CD14-positive monocyte (primary cell): ENCODE measurements at regions not wholly inside any gene's neighbourhood (a gene's known extent, or its start where the extent isn't known, plus 50 kb on each side); places are given as distances from the start of the nearest gene placed in this dataset.

Experiments used
- DNase-seq, 3 donors: peaks; one replicate each; pipeline ENCODE4 v3.0.0-alpha.2; 2011 to 2022
- H2AFZ ChIP-seq: 2 replicates; pipeline ENCODE4 v1.6.0; 2012; ENCODE audit warnings: mild to moderate bottlenecking, low read depth, low read length, inconsistent platforms; ENCODE audit not compliant: insufficient read depth, poor library complexity, severe bottlenecking
- H3K27ac ChIP-seq, 2 donors: 1 replicate in 1 of 2; 2 replicates in 1 of 2; pipeline ENCODE4 v1.5.1; 2012 to 2013; ENCODE audit warnings: low read length in 2 of 2, control low read depth in 1 of 2, inconsistent platforms in 1 of 2, low read depth in 1 of 2, mild to moderate bottlenecking in 1 of 2
- H3K27me3 ChIP-seq, 2 donors: one replicate each; pipeline versions ENCODE4 v1.6.0 to v1.6.1; 2011 to 2013; ENCODE audit warnings: low read length in 2 of 2; ENCODE audit not compliant: control insufficient read depth in 2 of 2, insufficient read depth in 2 of 2
- H3K36me3 ChIP-seq, 2 donors: replicated peaks in 1 of 2; 1 replicate in 1 of 2; 2 replicates in 1 of 2; pipeline versions ENCODE4 v1.5.1 to v1.6.1; 2012 to 2013; ENCODE audit warnings: low read length in 2 of 2, control low read depth in 1 of 2, inconsistent platforms in 1 of 2, mild to moderate bottlenecking in 1 of 2; ENCODE audit not compliant: insufficient read depth in 2 of 2, control insufficient read depth in 1 of 2
- H3K4me1 ChIP-seq, 2 donors: 1 replicate in 1 of 2; 2 replicates in 1 of 2; pipeline versions ENCODE4 v1.5.1 to v1.6.1; 2012 to 2013; ENCODE audit warnings: low read length in 2 of 2, control low read depth in 1 of 2, inconsistent platforms in 1 of 2, mild to moderate bottlenecking in 1 of 2, moderate library complexity in 1 of 2; ENCODE audit not compliant: insufficient read depth in 2 of 2, control insufficient read depth in 1 of 2
- H3K4me2 ChIP-seq: replicated peaks from 2 replicates; pipeline ENCODE3; 2012; ENCODE audit warnings: low read length, moderate library complexity, mild to moderate bottlenecking; ENCODE audit not compliant: poor library complexity, severe bottlenecking; ENCODE audit errors: extremely low read depth
- H3K4me3 ChIP-seq, 3 experiments: fragments of 200-600 bp in 1 of 3; sonication (generic) in 1 of 3; replicated peaks in 1 of 3; 1 replicate in 2 of 3; 2 replicates in 1 of 3; pipeline ENCODE4 v1.5.1; 2011 to 2013; ENCODE audit warnings: low read length in 3 of 3, mild to moderate bottlenecking in 3 of 3, control low read depth in 2 of 3, low read depth in 2 of 3, inconsistent platforms in 1 of 3, moderate library complexity in 1 of 3
- H3K79me2 ChIP-seq: 2 replicates; pipeline ENCODE4 v1.6.0; 2012; ENCODE audit warnings: mild to moderate bottlenecking, control low read depth, inconsistent platforms, low read length, moderate library complexity; ENCODE audit not compliant: insufficient read depth
- H3K9ac ChIP-seq: 2 replicates; pipeline ENCODE4 v1.6.0; 2017; ENCODE audit warnings: low read length, mild to moderate bottlenecking; ENCODE audit not compliant: insufficient read depth, poor library complexity, severe bottlenecking
- H3K9me3 ChIP-seq, 2 donors: replicated peaks in 1 of 2; 1 replicate in 1 of 2; 2 replicates in 1 of 2; pipeline versions ENCODE4 v1.5.1 to v1.6.1; 2012 to 2013; ENCODE audit warnings: low read length in 2 of 2, control low read depth in 1 of 2; ENCODE audit not compliant: control insufficient read depth in 1 of 2, insufficient read depth in 1 of 2
- H4K20me1 ChIP-seq: 2 replicates; pipeline ENCODE4 v1.6.0; 2012; ENCODE audit warnings: mild to moderate bottlenecking, low read length, control low read depth, moderate library complexity; ENCODE audit not compliant: insufficient read depth
- H3K27ac Mint-ChIP-seq, 7 donors: one replicate each; pipeline ENCODE4 v1.8.0; 2020; ENCODE audit warnings: mild to moderate bottlenecking in 7 of 7, mixed read lengths in 7 of 7, moderate library complexity in 6 of 7, inconsistent platforms in 2 of 7
- H3K27me3 Mint-ChIP-seq, 3 donors: one replicate each; pipeline ENCODE4 v1.8.0; 2021 to 2022; ENCODE audit warnings: low read depth in 3 of 3, mild to moderate bottlenecking in 3 of 3, mixed read lengths in 3 of 3, moderate library complexity in 3 of 3, inconsistent platforms in 1 of 3
- H3K36me3 Mint-ChIP-seq, 2 donors: one replicate each; pipeline ENCODE4 v1.8.0; 2020; ENCODE audit warnings: mixed read lengths in 2 of 2, inconsistent platforms in 1 of 2, mild to moderate bottlenecking in 1 of 2
- H3K4me1 Mint-ChIP-seq: one replicate; pipeline ENCODE4 v1.8.0; 2020; ENCODE audit warnings: mild to moderate bottlenecking, mixed read lengths
- H3K4me3 Mint-ChIP-seq, 2 donors: one replicate each; pipeline ENCODE4 v1.8.0; 2020; ENCODE audit warnings: mild to moderate bottlenecking in 2 of 2, mixed read lengths in 2 of 2, moderate library complexity in 1 of 2
- H3K9me3 Mint-ChIP-seq, 7 donors: one replicate each; pipeline ENCODE4 v1.8.0; 2020 to 2022; ENCODE audit warnings: mixed read lengths in 7 of 7, mild to moderate bottlenecking in 6 of 7, moderate library complexity in 6 of 7, inconsistent platforms in 2 of 7
- CTCF ChIP-seq: fragments of 200-600 bp; IDR thresholded peaks from one replicate; pipeline ENCODE4 v1.8.0; 2022; ENCODE audit warnings: antibody characterized with exemption, mild to moderate bottlenecking
- WGBS: methylation state at CpG from one replicate; pipeline ENCODE4 v1.1.5; 2013; ENCODE audit warnings: missing lambda C conversion rate; ENCODE audit not compliant: insufficient coverage; 5-methylcytosine and 5-hydroxymethylcytosine counted together
- intact Hi-C, 2 donors: fragments of 100-400 bp; cut with micrococcal nuclease; formaldehyde crosslinking; loops; one replicate each; pipeline versions ENCODE4 v1.15.0 to v1.15.1; 2023

DNA sequence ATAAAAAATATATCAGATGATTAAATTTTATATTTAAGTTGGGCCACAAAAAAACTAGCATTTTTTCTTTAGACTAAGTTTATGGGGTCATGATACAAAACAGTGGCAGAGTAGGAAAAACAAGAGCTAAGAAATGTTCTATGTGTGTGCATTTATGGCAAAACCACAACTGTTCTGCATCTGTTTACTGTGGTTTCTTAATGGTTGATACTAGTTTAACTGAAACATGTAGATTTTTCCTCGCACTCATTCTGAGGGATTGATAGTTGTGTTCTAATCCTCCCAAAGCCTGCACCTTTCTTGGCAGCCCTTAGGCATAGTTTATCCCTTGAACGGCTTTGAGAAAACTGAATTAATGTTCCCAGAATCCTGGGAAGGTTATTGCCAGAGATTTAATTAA, 66.6 kb upstream of the PHYHIPL start:
- Histone ChIP-seq H4K20me1 (no peaks in the 10 kb centered on the region), H3K4me1 (no peaks in the 10 kb centered on the region), H3K4me2 (no peak overlapping the region), H3K4me3 (no peak overlapping the region), H2AFZ (no peak overlapping the region), H3K27ac (no peak overlapping the region), H3K27me3 (no peaks in the 10 kb centered on the region), H3K79me2 (no peaks in the 10 kb centered on the region), H3K36me3 (no peaks in the 10 kb centered on the region), H3K9me3 (no peaks in the 10 kb centered on the region), H3K9ac (no peak overlapping the region)
- Mint-ChIP-seq H3K36me3 (no peaks in the 10 kb centered on the region), H3K27me3 (no peaks in the 10 kb centered on the region), H3K4me1 (no peaks in the 10 kb centered on the region), H3K4me3 (no peak overlapping the region), H3K27ac (no peak overlapping the region), H3K9me3 (no peaks in the 10 kb centered on the region)
- no peak for DNase-seq
- WGBS: no CpG with 5 or more reads among the region's 2 CpGs
- no peak for TF ChIP-seq CTCF
- intact Hi-C loops: no loop called here

DNA sequence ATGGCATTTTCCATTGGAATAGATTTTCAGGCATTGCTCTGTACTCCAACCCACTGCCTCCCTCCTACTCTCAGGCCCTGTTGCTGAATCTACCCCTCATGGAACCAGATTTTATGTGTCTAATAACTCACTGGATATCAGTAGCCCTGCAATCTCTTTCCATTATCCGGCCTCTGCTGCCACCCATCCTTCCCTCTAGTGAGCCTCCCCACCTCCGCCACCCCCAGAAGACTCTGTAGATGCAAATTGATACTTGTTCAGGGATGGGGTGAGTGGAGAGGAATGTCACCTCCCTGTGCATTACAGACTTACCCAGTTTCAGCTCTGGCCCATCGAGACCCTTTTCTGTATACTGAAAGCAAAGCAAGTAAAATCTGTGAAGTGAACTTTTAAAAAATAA, 52.3 kb upstream of the PHYHIPL start:
- Histone ChIP-seq H3K9me3 (peaks cover 0 to 5% of the 10 kb centered on the region in 2 donors), H2AFZ (no peak overlapping the region), H3K9ac (no peak overlapping the region), H3K27ac (no peak overlapping the region), H3K27me3 (no peaks in the 10 kb centered on the region), H3K4me1 (no peaks in the 10 kb centered on the region), H3K4me2 (no peak overlapping the region), H4K20me1 (no peaks in the 10 kb centered on the region), H3K79me2 (no peaks in the 10 kb centered on the region), H3K36me3 (no peaks in the 10 kb centered on the region), H3K4me3 (no peak overlapping the region)
- Mint-ChIP-seq H3K36me3 (no peaks in the 10 kb centered on the region), H3K27me3 (no peaks in the 10 kb centered on the region), H3K4me1 (no peaks in the 10 kb centered on the region), H3K4me3 (no peak overlapping the region), H3K9me3 (peaks cover 0 to 5% (median 2%) of the 10 kb centered on the region in 7 donors), H3K27ac (no peak overlapping the region)
- no CpG with 5 or more reads among the region's 3 CpGs for WGBS
- intact Hi-C loops: no loop called here
- DNase-seq: no peak
- TF ChIP-seq CTCF: no peak
